AG04450 (cell line): ENCODE measurements at regions not wholly inside any gene's neighbourhood (a gene's known extent, or its start where the extent isn't known, plus 50 kb on each side); places are given as distances from the start of the nearest gene placed in this dataset.

Experiments
- CTCF ChIA-PET: fragments of 300-600, 350-600 bp; formaldehyde crosslinking; extraction: SDS; loops from one replicate; lab custom pipeline; 2022; ENCODE audit warnings: antibody characterized with exemption, inconsistent platforms; lab: Charles Lee
- POLR2A ChIA-PET: fragments of 350-600 bp; formaldehyde crosslinking; extraction: SDS; loops from one replicate; lab custom pipeline; 2021; ENCODE audit warnings: antibody characterized with exemption, inconsistent platforms; lab: Yijun Ruan, JAX
- DNase-seq: peaks from one replicate; pipeline ENCODE4 v3.0.0-alpha.2; 2011; ENCODE audit warnings: low read depth, low spot score
- H3K27ac ChIP-seq: one replicate; pipeline ENCODE4 v1.5.1; 2012; ENCODE audit warnings: low read depth, low read length, control low read depth
- H3K27me3 ChIP-seq: one replicate; pipeline ENCODE4 v1.6.0; 2012; ENCODE audit warnings: low read length; ENCODE audit not compliant: control insufficient read depth, insufficient read depth
- H3K4me3 ChIP-seq: 2 replicates; pipeline ENCODE4 v1.5.1; 2011; ENCODE audit warnings: mild to moderate bottlenecking, low read depth, low read length, control low read depth
- H3K9me3 ChIP-seq: 2 replicates; pipeline ENCODE4 v1.5.1; 2012; ENCODE audit warnings: low read length; ENCODE audit not compliant: control insufficient read depth, insufficient read depth
- CTCF ChIP-seq: IDR thresholded peaks from 2 replicates; pipeline ENCODE4 v1.5.1; 2011; ENCODE audit warnings: low read depth, low read length, control low read depth, inconsistent platforms

- no peak overlapping the region for H3K27ac ChIP-seq
- POLR2A ChIA-PET: no interaction called here
- H3K4me3 ChIP-seq: no peak overlapping the region
- CTCF ChIA-PET: no interaction called here
- no peak for TF ChIP-seq CTCF
- no peaks in the 10 kb centered on the region for H3K27me3 ChIP-seq
- 0 out of 2 replicates have a peak, but pooled peaks cover 4% of the 10 kb centered on the region for H3K9me3 ChIP-seq
- no peak for DNase-seq
Measured at GRCh38 chrX:126985027-126985426, 165.5 kb downstream of the PRR32 start.

DNA sequence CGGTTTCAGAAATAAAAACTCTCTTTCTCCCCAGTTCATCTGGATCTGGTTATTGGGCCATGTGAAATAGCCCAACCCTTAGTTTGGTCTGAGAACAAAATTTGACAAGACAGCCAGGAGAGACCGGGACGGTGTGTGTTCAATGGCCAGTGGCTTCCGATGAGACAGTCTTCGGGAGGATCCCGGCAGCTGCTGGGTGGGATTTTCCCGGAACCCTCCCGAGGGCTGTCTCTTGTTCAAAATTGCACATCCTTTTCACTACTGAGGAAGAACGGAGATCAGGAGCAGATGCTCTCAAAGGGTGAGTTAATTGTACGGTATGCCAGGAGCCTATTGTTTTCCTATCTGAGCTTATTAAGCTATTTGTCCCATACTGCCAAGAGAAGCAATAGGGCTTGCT is 166.5 kb downstream of the PRR32 start:
- DNase-seq: no peak
- POLR2A ChIA-PET: no interaction called here
- CTCF ChIA-PET: no interaction called here

GRCh38 chrX:126994032-126994600 is 174.6 kb downstream of the PRR32 start:
- ChIA-PET POLR2A (no interaction called here), CTCF (no interaction called here)
- Histone ChIP-seq H3K27me3 (no peaks in the 10 kb centered on the region), H3K4me3 (no peak overlapping the region), H3K9me3 (no peaks in the 10 kb centered on the region; the same call in 1 of the 2 replicates), H3K27ac (no peak overlapping the region)
- no peak for DNase-seq
- TF ChIP-seq CTCF: no peak

More for the DNA sequence above, 166.5 kb downstream of the PRR32 start:
- no peaks in the 10 kb centered on the region for H3K27me3 ChIP-seq
- H3K4me3 ChIP-seq: no peak overlapping the region
- no peak for TF ChIP-seq CTCF
- H3K27ac ChIP-seq: no peak overlapping the region
- H3K9me3 ChIP-seq: 0 out of 2 replicates have a peak, but pooled peaks cover 4% of the 10 kb centered on the region

GRCh38 chrX:127011629-127012028 is 192.1 kb downstream of the PRR32 start:
- no peak overlapping the region for H3K4me3 ChIP-seq
- no peak overlapping the region for H3K27ac ChIP-seq
- no peak for DNase-seq
- no peak for TF ChIP-seq CTCF
- H3K9me3 ChIP-seq: no peaks in the 10 kb centered on the region
- POLR2A ChIA-PET: no interaction called here
- CTCF ChIA-PET: no interaction called here
- no peaks in the 10 kb centered on the region for H3K27me3 ChIP-seq

- ChIA-PET CTCF (interaction anchor here (0.5 kb wide), 1 partner anchor 70 kb away, joined by 3 read pairs; no protein-coding TSS in a partner anchor), POLR2A (no interaction called here)
- TF ChIP-seq CTCF: no peak
- no peaks in the 10 kb centered on the region for H3K27me3 ChIP-seq
- H3K9me3 ChIP-seq: no peaks in the 10 kb centered on the region; the same call in 1 of the 2 replicates
- no peak overlapping the region for H3K27ac ChIP-seq
- DNase-seq: no peak
- no peak overlapping the region for H3K4me3 ChIP-seq
Measured at GRCh38 chrX:127025013-127025412, 205.5 kb downstream of the PRR32 start.
